K562 (cell line): ENCODE measurements at regions not wholly inside any gene's neighbourhood (a gene's known extent, or its start where the extent isn't known, plus 50 kb on each side); places are given as distances from the start of the nearest gene placed in this dataset.

ENCODE experiments used
- ATAC-seq: fragments of 200-7000 bp; cut with Tn5 transposase; 3 replicates; pipeline ENCODE4 v1.9.1; 2020; ENCODE audit warnings: moderate library complexity
- BruUV-seq: library from RNA; stranded (reverse); fragments of 400-500 nt; replicated peaks from 2 replicates; lab custom pipeline; 2021; lab: Mats Ljungman, UMichigan
- CTCF ChIA-PET: fragments of 300-600 bp; formaldehyde crosslinking; extraction: SDS; loops from one replicate; lab custom pipeline; 2021; ENCODE audit warnings: low intra/inter-chr PET ratio; lab: Yijun Ruan, JAX
- POLR2A ChIA-PET: fragments of 300-600, 350-650 bp; sonication (Branson Sonifier 250); formaldehyde crosslinking; extraction: SDS; loops from one replicate; lab custom pipeline; 2021; ENCODE audit warnings: antibody characterized with exemption, inconsistent platforms; lab: Yijun Ruan, JAX
- DNase-seq, 4 experiments: peaks; one replicate each; pipeline versions ENCODE4 v3.0.0 to v3.0.0-alpha.2; 2011 to 2018; ENCODE audit warnings: low spot score in 3 of 4, mixed read lengths in 3 of 4; ENCODE audit errors: extremely low read depth in 1 of 4
- FAIRE-seq: peaks from 2 replicates; lab custom pipeline; 2011; peaks lifted over from hg19 to GRCh38; lab: Jason Lieb, UNC
- H2AFZ ChIP-seq: 2 replicates; pipeline ENCODE4 v1.6.0; 2011; ENCODE audit warnings: low read depth, low read length, control low read depth, inconsistent platforms
- H3K27ac ChIP-seq: fragments of 200-600 bp; 3 replicates; pipeline ENCODE4 v1.8.0; 2011; ENCODE audit warnings: low read depth, mild to moderate bottlenecking, control low read depth, inconsistent platforms, low read length, moderate library complexity, mixed read lengths; ENCODE audit errors: extremely low read depth
- H3K27me3 ChIP-seq, 2 experiments: fragments of 300-600 bp in 1 of 2; 2 replicates in 1 of 2; 3 replicates in 1 of 2; pipeline versions ENCODE4 v1.6.0 to v1.8.0; 2011; ENCODE audit warnings: inconsistent platforms in 2 of 2, low read length in 2 of 2, mild to moderate bottlenecking in 1 of 2, mixed read lengths in 1 of 2, moderate library complexity in 1 of 2; ENCODE audit not compliant: control insufficient read depth in 2 of 2, insufficient read depth in 2 of 2
- H3K36me3 ChIP-seq: fragments of 300-600 bp; 3 replicates; pipeline ENCODE4 v1.8.0; 2011; ENCODE audit warnings: mild to moderate bottlenecking, low read length, inconsistent platforms; ENCODE audit not compliant: control insufficient read depth, insufficient read depth
- H3K4me1 ChIP-seq, 2 experiments: fragments of 200-600 bp in 1 of 2; replicated peaks in 1 of 2; 2 replicates in 1 of 2; 3 replicates in 1 of 2; pipeline versions ENCODE4 v1.5.1 to v1.8.0; 2011; ENCODE audit warnings: inconsistent platforms in 2 of 2, low read length in 2 of 2, mild to moderate bottlenecking in 1 of 2, mixed read lengths in 1 of 2, moderate library complexity in 1 of 2; ENCODE audit not compliant: control insufficient read depth in 2 of 2, insufficient read depth in 2 of 2
- H3K4me2 ChIP-seq: 2 replicates; pipeline ENCODE4 v1.6.1; 2011; ENCODE audit warnings: low read length, control low read depth, inconsistent platforms, mixed read lengths; ENCODE audit not compliant: insufficient read depth
- H3K4me3 ChIP-seq: fragments of 200-600 bp; sonication (generic), shearing (Covaris generic); 2 replicates; pipeline ENCODE4 v1.5.1; 2016; ENCODE audit warnings: control low read depth, inconsistent platforms
- H3K79me2 ChIP-seq: fragments of 200-600 bp; 3 replicates; pipeline ENCODE4 v1.8.0; 2011; ENCODE audit warnings: low read length, inconsistent platforms; ENCODE audit not compliant: control insufficient read depth, insufficient read depth
- H3K9ac ChIP-seq, 2 experiments: 2 replicates each; pipeline versions ENCODE4 v1.6.0 to v1.6.1; 2011; ENCODE audit warnings: low read depth in 2 of 2, low read length in 2 of 2, control low read depth in 1 of 2, inconsistent platforms in 1 of 2, mild to moderate bottlenecking in 1 of 2, mixed read lengths in 1 of 2; ENCODE audit not compliant: insufficient read depth in 1 of 2
- H3K9me1 ChIP-seq: one replicate; pipeline ENCODE4 v1.6.0; 2011; ENCODE audit warnings: inconsistent platforms, mild to moderate bottlenecking, low read length, moderate library complexity; ENCODE audit not compliant: control insufficient read depth, insufficient read depth
- H3K9me3 ChIP-seq: replicated peaks from 2 replicates; pipeline ENCODE4 v1.5.1; 2011; ENCODE audit warnings: low read depth, low read length, inconsistent platforms; ENCODE audit not compliant: control insufficient read depth, insufficient read depth
- H4K20me1 ChIP-seq: replicated peaks from 2 replicates; pipeline ENCODE4 v1.6.1; 2011; ENCODE audit warnings: low read length, inconsistent platforms, mixed read lengths; ENCODE audit not compliant: control insufficient read depth, insufficient read depth
- ASH1L ChIP-seq: fragments of 450-650 bp; IDR thresholded peaks from 2 replicates; pipeline ENCODE4 v1.6.1; 2018; ENCODE audit warnings: borderline replicate concordance, mild to moderate bottlenecking, low read depth; ENCODE audit not compliant: partially characterized antibody
- CBX3 ChIP-seq, 2 experiments: IDR thresholded peaks; 1 replicate in 1 of 2; 2 replicates in 1 of 2; pipeline ENCODE4 v1.6.1; 2012; ENCODE audit warnings: inconsistent platforms in 2 of 2, low read length in 2 of 2, borderline replicate concordance in 1 of 2, control low read depth in 1 of 2
- HSF4 ChIP-seq: fragments of 250-450 bp; sonication (Bioruptor Pico); IDR thresholded peaks from 2 replicates; pipeline ENCODE4 v2.1.2; 2022; ENCODE audit warnings: mild to moderate bottlenecking, moderate library complexity, borderline replicate concordance
- L3MBTL2 ChIP-seq: fragments of 450-650 bp; IDR thresholded peaks from 2 replicates; pipeline ENCODE4 v1.6.1; 2016; ENCODE audit warnings: mild to moderate bottlenecking, moderate library complexity
- MTA2 ChIP-seq: fragments of 450-650 bp; IDR thresholded peaks from 2 replicates; pipeline ENCODE4 v1.6.1; 2016; ENCODE audit warnings: low read depth
- NCOA2 ChIP-seq, 2 experiments: fragments of 450-650 bp; IDR thresholded peaks; 2 replicates each; pipeline ENCODE4 v1.6.1; 2018; ENCODE audit warnings: mild to moderate bottlenecking in 2 of 2, moderate library complexity in 1 of 2; ENCODE audit not compliant: partially characterized antibody in 2 of 2
- NUFIP1 ChIP-seq: fragments of 450-650 bp; IDR thresholded peaks from 2 replicates; pipeline ENCODE4 v1.6.1; 2018; ENCODE audit not compliant: partially characterized antibody
- PHF20 ChIP-seq: fragments of 450-650 bp; IDR thresholded peaks from 2 replicates; pipeline ENCODE4 v1.6.1; 2018; ENCODE audit not compliant: partially characterized antibody
- POLR3G ChIP-seq: IDR thresholded peaks from 2 replicates; pipeline ENCODE4 v1.6.1; 2011; ENCODE audit not compliant: insufficient read length, insufficient replicate concordance; ENCODE audit errors: extremely low read depth
- TAL1 ChIP-seq: fragments of 450-650 bp; IDR thresholded peaks from 2 replicates; pipeline ENCODE4 v1.6.1; 2016; ENCODE audit warnings: mild to moderate bottlenecking
- ZNF24 ChIP-seq: fragments of 450-650 bp; IDR thresholded peaks from 2 replicates; pipeline ENCODE4 v1.6.1; 2016
- ZNF324 ChIP-seq: fragments of 250-450 bp; sonication (Bioruptor Pico); IDR thresholded peaks from 2 replicates; pipeline ENCODE4 v1.4.0; 2020; ENCODE audit warnings: mild to moderate bottlenecking
- ZNF408 ChIP-seq: fragments of 250-450 bp; sonication (Bioruptor Pico); IDR thresholded peaks from 2 replicates; pipeline ENCODE4 v1.4.0; 2020; ENCODE audit warnings: low read depth, mild to moderate bottlenecking, moderate library complexity
- ZSCAN29 ChIP-seq: fragments of 450-650 bp; IDR thresholded peaks from 2 replicates; pipeline ENCODE4 v1.6.1; 2017
- WGBS: fragments of 100-300 bp; shearing (Covaris generic); methylation state at CpG from one replicate; pipeline ENCODE4 v1.1.6; 2016; ENCODE audit warnings: low coverage, mixed read lengths; ENCODE audit not compliant: insufficient coverage; ENCODE audit errors: missing lambda C conversion rate; 5-methylcytosine and 5-hydroxymethylcytosine counted together
- in situ Hi-C: fragments of 300-500 bp; cut with MboI; formaldehyde crosslinking; loops from 4 replicates; pipeline ENCODE4 v1.15.0; 2018; ENCODE audit warnings: inconsistent platforms, mixed read lengths
- intact Hi-C: fragments of 100-400 bp; cut with micrococcal nuclease; formaldehyde crosslinking; loops from 2 replicates; pipeline ENCODE4 v1.14.2; 2022

DNA sequence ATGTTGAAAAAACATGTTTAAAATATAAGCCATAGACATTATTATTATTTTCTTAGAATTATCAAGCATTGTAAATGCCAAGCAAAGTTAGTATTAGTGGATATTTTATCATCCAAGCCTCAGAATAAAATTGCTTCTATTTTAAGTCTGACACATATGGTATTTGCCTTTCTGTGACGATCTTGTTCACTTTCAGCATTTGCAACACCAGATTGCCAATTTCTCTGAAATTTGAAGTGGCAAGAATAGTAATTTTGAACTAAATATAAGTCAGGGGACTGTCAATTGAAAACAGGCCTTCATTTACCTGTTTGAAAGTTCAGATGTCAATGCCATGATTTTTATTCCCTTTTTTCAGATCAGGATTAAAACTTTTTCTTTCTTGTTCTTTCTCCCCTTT, 1233.6 kb upstream of the CDH18 start:
- Histone ChIP-seq H2AFZ (no peak overlapping the region), H3K27me3 (no peaks in the 10 kb centered on the region), H3K4me1 (no peaks in the 10 kb centered on the region), H3K27ac (no peak overlapping the region), H3K9ac (no peak overlapping the region), H3K79me2 (no peaks in the 10 kb centered on the region), H4K20me1 (no peaks in the 10 kb centered on the region), H3K4me2 (no peak overlapping the region), H3K36me3 (no peaks in the 10 kb centered on the region), H3K4me3 (no peak overlapping the region), H3K9me3 (no peaks in the 10 kb centered on the region; the same call in 1 of the 2 replicates), H3K9me1 (no peaks in the 10 kb centered on the region)
- ChIA-PET CTCF (no interaction called here), POLR2A (no interaction called here)
- no TSS peak for BruUV-seq
- no peak for DNase-seq
- ATAC-seq = no peak
- intact Hi-C loops (no loop called here), in situ Hi-C loops (no loop called here)
- no peak for TF ChIP-seq MTA2
- TF ChIP-seq POLR3G = no peak
- TF ChIP-seq NUFIP1 = no peak
- no peak for TF ChIP-seq HSF4
- TF ChIP-seq ZNF324 (CRISPR knock-in tag) = no peak
- TF ChIP-seq PHF20 = no peak
- TF ChIP-seq L3MBTL2 = no peak
- TF ChIP-seq NCOA2 (IDR thresholded peaks at IDR 0.05; ENCODE audit: partially characterized antibody in 2 of 2) = no peak
- no peak for TF ChIP-seq TAL1
- TF ChIP-seq ZNF24 = no peak
- TF ChIP-seq ZNF408 (CRISPR knock-in tag) = no peak
- TF ChIP-seq ASH1L = no peak
- no peak for TF ChIP-seq ZSCAN29
- TF ChIP-seq CBX3 (IDR thresholded peaks at IDR 0.05; ENCODE audit: borderline replicate concordance in 1 of 2, low read length in 2 of 2) = no peak
- FAIRE-seq = no peak
- WGBS = 7% methylated on average over 1 of the region's 1 CpG
